ENCODE measurements at regions not wholly inside any gene's neighbourhood (a gene's known extent, or its start where the extent isn't known, plus 50 kb on each side); places are given as distances from the start of the nearest gene placed in this dataset.

DNA sequence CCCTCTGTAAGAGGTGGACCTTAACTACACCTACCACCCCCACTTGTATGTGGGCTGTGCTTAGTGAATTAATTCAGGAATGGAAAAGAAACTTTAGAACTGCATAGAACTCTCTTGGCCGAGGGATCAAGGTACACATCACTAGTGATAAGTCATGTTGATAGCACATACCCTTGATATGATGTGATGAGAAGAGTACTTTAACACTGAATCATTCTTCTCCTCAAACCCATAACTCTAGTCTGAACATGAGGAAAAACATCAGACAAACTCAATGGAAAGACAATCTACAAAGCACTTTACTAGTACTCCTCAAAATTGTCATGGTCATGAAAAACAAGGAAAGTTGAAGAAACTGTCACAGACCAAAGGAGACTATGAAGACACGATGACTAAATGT is 87.6 kb downstream of the P2RY1 start:
- no peaks in the 10 kb centered on the region for H3K36me3 ChIP-seq (ENCODE audit: insufficient read depth, low read length)
- TF ChIP-seq EZH2phosphoT487 (IDR thresholded peaks at IDR 0.05; ENCODE audit: borderline replicate concordance, low read depth, low read length), result no peak
- TF ChIP-seq, protein P1, sequence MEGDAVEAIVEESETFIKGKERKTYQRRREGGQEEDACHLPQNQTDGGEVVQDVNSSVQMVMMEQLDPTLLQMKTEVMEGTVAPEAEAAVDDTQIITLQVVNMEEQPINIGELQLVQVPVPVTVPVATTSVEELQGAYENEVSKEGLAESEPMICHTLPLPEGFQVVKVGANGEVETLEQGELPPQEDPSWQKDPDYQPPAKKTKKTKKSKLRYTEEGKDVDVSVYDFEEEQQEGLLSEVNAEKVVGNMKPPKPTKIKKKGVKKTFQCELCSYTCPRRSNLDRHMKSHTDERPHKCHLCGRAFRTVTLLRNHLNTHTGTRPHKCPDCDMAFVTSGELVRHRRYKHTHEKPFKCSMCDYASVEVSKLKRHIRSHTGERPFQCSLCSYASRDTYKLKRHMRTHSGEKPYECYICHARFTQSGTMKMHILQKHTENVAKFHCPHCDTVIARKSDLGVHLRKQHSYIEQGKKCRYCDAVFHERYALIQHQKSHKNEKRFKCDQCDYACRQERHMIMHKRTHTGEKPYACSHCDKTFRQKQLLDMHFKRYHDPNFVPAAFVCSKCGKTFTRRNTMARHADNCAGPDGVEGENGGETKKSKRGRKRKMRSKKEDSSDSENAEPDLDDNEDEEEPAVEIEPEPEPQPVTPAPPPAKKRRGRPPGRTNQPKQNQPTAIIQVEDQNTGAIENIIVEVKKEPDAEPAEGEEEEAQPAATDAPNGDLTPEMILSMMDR (conservative IDR thresholded peaks at IDR 0.05; ENCODE audit: low read length), result no peak
- no peaks in the 10 kb centered on the region for H3K9me3 ChIP-seq (ENCODE audit: low read length)
- DNase-seq (ENCODE audit: low spot score), result no peak
- no TSS peak for BruUV-seq (replicated peaks)
- POLR2A ChIA-PET, result no interaction called here
- H3K4me3 ChIP-seq (ENCODE audit: low read depth, low read length, poor library complexity, severe bottlenecking), result no peak overlapping the region
- H3K9me2 ChIP-seq (ENCODE audit: insufficient read depth, low read length), result no peaks in the 10 kb centered on the region
- H4K20me1 ChIP-seq (ENCODE audit: insufficient read depth, low read length), result no peaks in the 10 kb centered on the region
- intact Hi-C loops (cut with micrococcal nuclease; ENCODE audit: unreplicated experiment), result no loop called here
- no peak overlapping the region for H3K4me2 ChIP-seq (ENCODE audit: low read length)
- CTCF ChIA-PET (ENCODE audit: unreplicated experiment), result no interaction called here
- no peaks in the 10 kb centered on the region for H3K4me1 ChIP-seq (ENCODE audit: insufficient read depth, low read length, poor library complexity, severe bottlenecking)
- H2AFZ ChIP-seq (ENCODE audit: low read length), result no peak overlapping the region
- no peak overlapping the region for H3K27ac ChIP-seq (ENCODE audit: low read depth, low read length, poor library complexity, severe bottlenecking)
- H3K79me2 ChIP-seq (ENCODE audit: insufficient read depth, low read depth, low read length), result no peaks in the 10 kb centered on the region

DNA sequence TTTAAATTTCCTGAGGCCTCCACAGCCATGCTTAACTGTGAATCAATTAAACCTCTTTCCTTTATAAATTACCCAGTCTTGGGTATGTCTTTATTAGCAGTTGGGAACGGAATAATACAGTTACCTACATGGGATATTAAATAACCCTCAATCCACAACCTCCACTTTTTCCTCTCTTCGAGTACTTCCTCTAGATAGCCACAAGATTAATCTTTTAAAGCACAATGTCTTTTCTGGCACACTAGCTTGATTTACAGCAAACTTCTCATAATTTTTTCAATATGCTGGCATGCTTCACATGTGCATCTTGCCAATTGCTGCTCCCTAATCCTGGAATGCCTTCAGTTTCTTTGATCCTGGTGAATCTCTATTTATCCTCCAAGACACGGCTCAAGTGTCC is 92.2 kb downstream of the P2RY1 start:
- Histone ChIP-seq H3K79me2 (ENCODE audit: insufficient read depth, low read depth, low read length) (no peaks in the 10 kb centered on the region), H3K4me1 (ENCODE audit: insufficient read depth, low read length, poor library complexity, severe bottlenecking) (no peaks in the 10 kb centered on the region), H3K27ac (ENCODE audit: low read depth, low read length, poor library complexity, severe bottlenecking) (no peak overlapping the region), H3K36me3 (ENCODE audit: insufficient read depth, low read length) (no peaks in the 10 kb centered on the region), H3K9me2 (ENCODE audit: insufficient read depth, low read length) (no peaks in the 10 kb centered on the region), H4K20me1 (ENCODE audit: insufficient read depth, low read length) (no peaks in the 10 kb centered on the region), H3K4me3 (ENCODE audit: low read depth, low read length, poor library complexity, severe bottlenecking) (no peak overlapping the region), H3K4me2 (ENCODE audit: low read length) (no peak overlapping the region), H2AFZ (ENCODE audit: low read length) (no peak overlapping the region), H3K9me3 (ENCODE audit: low read length) (no peaks in the 10 kb centered on the region)
- BruUV-seq (replicated peaks), result no TSS peak
- ChIA-PET POLR2A (interaction anchor here (1.0 kb wide), 1 partner anchor 10 kb away, joined by 3 read pairs; no protein-coding TSS in a partner anchor), CTCF (ENCODE audit: unreplicated experiment) (no interaction called here)
- TF ChIP-seq, protein P1 (conservative IDR thresholded peaks at IDR 0.05; ENCODE audit: low read length), result no peak
- TF ChIP-seq EZH2phosphoT487 (IDR thresholded peaks at IDR 0.05; ENCODE audit: borderline replicate concordance, low read depth, low read length), result no peak
- DNase-seq (ENCODE audit: low spot score), result no peak
- intact Hi-C loops (cut with micrococcal nuclease; ENCODE audit: unreplicated experiment), result no loop called here

DNA sequence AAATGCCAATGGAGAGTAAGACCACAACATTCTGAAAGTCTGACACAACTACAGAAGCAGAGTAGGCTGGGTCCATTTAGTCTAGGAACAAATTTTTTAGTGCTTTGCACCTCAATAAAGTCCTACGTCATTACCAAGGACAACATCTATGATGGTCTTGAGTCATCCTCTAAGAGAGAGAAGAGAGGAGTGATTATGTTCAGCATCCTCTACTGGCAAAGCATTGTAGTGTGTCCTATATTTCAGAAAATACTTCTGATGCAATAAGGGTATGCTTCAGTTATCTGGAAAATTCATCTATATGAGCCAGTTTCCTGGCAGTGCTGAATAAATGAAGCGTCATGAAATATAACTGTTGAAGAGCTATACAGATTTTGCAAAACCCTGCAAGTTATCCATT is 95.6 kb downstream of the P2RY1 start:
- no TSS peak for BruUV-seq (replicated peaks)
- Histone ChIP-seq H3K4me2 (ENCODE audit: low read length) (no peak overlapping the region), H3K79me2 (ENCODE audit: insufficient read depth, low read depth, low read length) (no peaks in the 10 kb centered on the region)

More for the DNA sequence above, 95.6 kb downstream of the P2RY1 start:
- no peak overlapping the region for H3K4me3 ChIP-seq (ENCODE audit: low read depth, low read length, poor library complexity, severe bottlenecking)
- TF ChIP-seq, protein P1 (conservative IDR thresholded peaks at IDR 0.05; ENCODE audit: low read length), result no peak
- TF ChIP-seq EZH2phosphoT487 (IDR thresholded peaks at IDR 0.05; ENCODE audit: borderline replicate concordance, low read depth, low read length), result no peak
- H3K27ac ChIP-seq (ENCODE audit: low read depth, low read length, poor library complexity, severe bottlenecking), result no peak overlapping the region
- CTCF ChIA-PET (ENCODE audit: unreplicated experiment), result no interaction called here
- H2AFZ ChIP-seq (ENCODE audit: low read length), result no peak overlapping the region
- no peak for DNase-seq (ENCODE audit: low spot score)
- H3K9me2 ChIP-seq (ENCODE audit: insufficient read depth, low read length), result no peaks in the 10 kb centered on the region
- intact Hi-C loops (cut with micrococcal nuclease; ENCODE audit: unreplicated experiment), result no loop called here
- H3K36me3 ChIP-seq (ENCODE audit: insufficient read depth, low read length), result no peaks in the 10 kb centered on the region
- H3K4me1 ChIP-seq (ENCODE audit: insufficient read depth, low read length, poor library complexity, severe bottlenecking), result no peaks in the 10 kb centered on the region
- H3K9me3 ChIP-seq (ENCODE audit: low read length), result no peaks in the 10 kb centered on the region
- no peaks in the 10 kb centered on the region for H4K20me1 ChIP-seq (ENCODE audit: insufficient read depth, low read length)
- POLR2A ChIA-PET, result no interaction called here

Measured in OCI-LY7 (cell line).